ENCODE measurements at regions not wholly inside any gene's neighbourhood (a gene's known extent, or its start where the extent isn't known, plus 50 kb on each side); places are given as distances from the start of the nearest gene placed in this dataset.
A peak's percentile ranks its signal among the peaks of the same experiment; 100 is the strongest.
"Not testable (repeated sequence)": the region's sequence is repeated elsewhere in the genome, so short reads cannot be mapped to it uniquely, and the experiment has no call there.

DNA sequence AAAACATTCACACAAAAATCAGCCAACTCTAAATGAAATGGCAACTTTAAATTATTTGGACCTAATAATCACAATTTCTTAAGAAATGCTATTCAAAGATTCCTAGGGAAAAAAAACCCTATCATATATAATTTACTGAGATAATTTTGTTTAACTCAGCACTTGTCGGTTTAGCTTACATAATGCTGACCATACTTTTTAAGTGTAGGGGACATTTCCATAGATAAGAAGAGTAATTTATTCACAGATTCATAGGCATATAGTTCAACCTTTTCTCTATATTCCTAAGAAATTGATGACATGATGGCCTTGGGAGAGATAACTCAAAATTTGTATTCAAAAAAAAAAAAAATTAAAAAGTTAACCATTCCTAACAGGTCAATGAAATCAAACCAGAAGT, 260.8 kb upstream of the PGRMC2 start:
- H3K4me1 ChIP-seq (ENCODE audit: control insufficient read depth, insufficient read depth, low read length): peaks cover 2% of the 10 kb centered on the region

DNA sequence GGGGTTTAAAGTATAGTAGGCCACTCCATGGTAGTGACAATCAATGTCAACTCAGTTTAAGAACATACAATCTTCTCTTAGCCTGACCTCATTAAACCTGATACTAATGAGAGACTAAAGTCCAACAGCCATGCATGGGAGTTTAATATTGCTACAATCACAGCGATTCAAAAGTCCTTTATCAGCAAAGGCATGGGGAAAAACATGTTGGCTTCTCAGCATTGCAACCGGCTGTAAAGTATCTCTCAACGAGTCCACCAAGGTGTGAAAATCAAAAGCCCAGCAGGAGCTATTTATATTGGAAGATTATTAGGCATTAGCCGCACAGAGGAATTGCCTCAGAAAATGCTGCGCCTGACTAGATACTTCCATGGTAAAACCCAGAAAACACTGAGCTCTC, 256.7 kb upstream of the PGRMC2 start:
- 57% methylated on average over 5 of the region's 5 CpGs for WGBS
- DNase-seq: no peak
- no peak overlapping the region for H3K27ac ChIP-seq (ENCODE audit: low read length)
- H3K4me3 ChIP-seq (ENCODE audit: low read length): no peak overlapping the region
- intact Hi-C loops (cut with DNase I): no loop called here
- no peaks in the 10 kb centered on the region for H3K27me3 ChIP-seq (ENCODE audit: control insufficient read depth, insufficient read depth)
- H3K9me3 ChIP-seq (ENCODE audit: control insufficient read depth, low read length): no peaks in the 10 kb centered on the region
- peaks cover 2% of the 10 kb centered on the region for H3K4me1 ChIP-seq (ENCODE audit: control insufficient read depth, insufficient read depth, low read length)
- peak in 1 of 2 donors; percentile 52 for ATAC-seq

More for the DNA sequence above, 260.8 kb upstream of the PGRMC2 start:
- Histone ChIP-seq H3K9me3 (ENCODE audit: control insufficient read depth, low read length) (no peaks in the 10 kb centered on the region), H3K4me3 (ENCODE audit: low read length) (no peak overlapping the region), H3K27me3 (ENCODE audit: control insufficient read depth, insufficient read depth) (no peaks in the 10 kb centered on the region), H3K27ac (ENCODE audit: low read length) (no peak overlapping the region)
- 97% methylated on average over 1 of the region's 1 CpG for WGBS
- ATAC-seq (no peak), DNase-seq (no peak)
- intact Hi-C loops (cut with DNase I): no loop called here

DNA sequence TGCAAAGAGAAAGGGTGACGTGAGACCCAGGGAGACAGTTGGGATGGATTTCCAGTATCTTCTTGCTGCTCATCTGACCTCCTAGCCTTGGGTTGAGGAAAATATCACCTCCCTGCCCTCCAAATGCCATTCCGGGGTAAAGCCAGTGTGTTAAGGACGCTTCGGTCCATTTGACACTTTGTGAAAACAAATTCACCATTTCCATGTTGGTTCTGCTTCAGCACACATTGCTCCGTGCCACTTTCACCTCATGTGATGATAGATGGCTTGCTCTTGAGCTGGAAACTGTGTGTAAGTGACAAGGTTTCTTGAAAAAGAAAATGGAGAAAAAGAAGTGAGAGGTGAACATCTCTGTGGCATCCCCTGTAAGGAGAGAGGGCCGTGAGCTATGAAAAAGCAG, 256.1 kb upstream of the PGRMC2 start:
- DNase-seq (no peak), ATAC-seq (no peak)
- intact Hi-C loops (cut with DNase I): no loop called here
- H3K27me3 ChIP-seq (ENCODE audit: control insufficient read depth, insufficient read depth): no peaks in the 10 kb centered on the region
- no peak overlapping the region for H3K4me3 ChIP-seq (ENCODE audit: low read length)
- no peaks in the 10 kb centered on the region for H3K9me3 ChIP-seq (ENCODE audit: control insufficient read depth, low read length)
- WGBS: 88% methylated on average over 6 of the region's 6 CpGs
- H3K4me1 ChIP-seq (ENCODE audit: control insufficient read depth, insufficient read depth, low read length): peaks cover 2% of the 10 kb centered on the region
- H3K27ac ChIP-seq (ENCODE audit: low read length): no peak overlapping the region

DNA sequence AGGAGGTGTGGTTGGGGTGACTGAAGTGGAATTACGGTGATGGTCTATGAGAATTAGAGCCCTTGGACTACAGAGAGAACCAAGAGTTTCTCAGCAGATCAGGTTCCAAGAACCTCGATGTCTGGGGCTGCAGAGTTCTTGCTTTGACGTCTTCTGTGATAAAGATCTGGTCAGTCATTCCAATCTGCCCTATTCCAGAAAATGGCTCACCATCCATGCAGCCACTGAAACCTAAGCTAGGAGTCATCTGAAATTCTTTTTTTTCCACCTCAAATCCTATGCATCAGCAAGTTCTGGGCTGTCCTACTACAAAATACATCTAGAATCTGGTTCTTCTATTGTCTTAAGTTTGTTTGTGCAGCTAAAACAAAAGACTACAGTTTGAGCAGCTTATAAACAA, 254.4 kb upstream of the PGRMC2 start:
- WGBS: 80% methylated on average over 3 of the region's 3 CpGs
- no peak overlapping the region for H3K4me3 ChIP-seq (ENCODE audit: low read length)
- no peak overlapping the region for H3K27ac ChIP-seq (ENCODE audit: low read length)
- DNase-seq (no peak), ATAC-seq (no peak)
- intact Hi-C loops (cut with DNase I): no loop called here
- H3K4me1 ChIP-seq (ENCODE audit: control insufficient read depth, insufficient read depth, low read length): peaks cover 3% of the 10 kb centered on the region
- H3K27me3 ChIP-seq (ENCODE audit: control insufficient read depth, insufficient read depth): no peaks in the 10 kb centered on the region
- no peaks in the 10 kb centered on the region for H3K9me3 ChIP-seq (ENCODE audit: control insufficient read depth, low read length)

DNA sequence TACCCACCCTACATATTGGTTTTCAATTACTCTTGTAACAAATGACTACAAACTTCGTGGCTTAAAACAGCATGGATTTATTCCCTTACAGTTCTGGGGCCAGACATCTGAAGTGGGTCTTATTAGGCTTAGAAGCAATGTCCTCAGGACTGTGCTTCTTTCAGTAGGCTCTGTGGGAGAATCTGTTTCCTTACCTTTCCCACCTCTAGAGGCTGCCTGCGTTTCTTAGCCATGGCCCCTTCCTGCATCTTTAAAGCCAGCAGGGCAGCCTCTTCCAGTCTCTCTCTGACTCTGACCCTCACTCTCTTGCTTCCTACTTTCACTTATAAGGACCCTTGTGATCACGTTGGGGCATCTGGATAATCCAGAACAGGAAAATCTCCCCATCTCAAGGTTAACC, 252.5 kb upstream of the PGRMC2 start:
- intact Hi-C loops (cut with DNase I): no loop called here
- peaks cover 4% of the 10 kb centered on the region for H3K4me1 ChIP-seq (ENCODE audit: control insufficient read depth, insufficient read depth, low read length)
- WGBS: 83% methylated on average over 3 of the region's 3 CpGs
- no peaks in the 10 kb centered on the region for H3K27me3 ChIP-seq (ENCODE audit: control insufficient read depth, insufficient read depth)
- H3K27ac ChIP-seq (ENCODE audit: low read length): no peak overlapping the region
- no peaks in the 10 kb centered on the region for H3K9me3 ChIP-seq (ENCODE audit: control insufficient read depth, low read length)
- no peak for DNase-seq
- ATAC-seq: no peak
- no peak overlapping the region for H3K4me3 ChIP-seq (ENCODE audit: low read length)

DNA sequence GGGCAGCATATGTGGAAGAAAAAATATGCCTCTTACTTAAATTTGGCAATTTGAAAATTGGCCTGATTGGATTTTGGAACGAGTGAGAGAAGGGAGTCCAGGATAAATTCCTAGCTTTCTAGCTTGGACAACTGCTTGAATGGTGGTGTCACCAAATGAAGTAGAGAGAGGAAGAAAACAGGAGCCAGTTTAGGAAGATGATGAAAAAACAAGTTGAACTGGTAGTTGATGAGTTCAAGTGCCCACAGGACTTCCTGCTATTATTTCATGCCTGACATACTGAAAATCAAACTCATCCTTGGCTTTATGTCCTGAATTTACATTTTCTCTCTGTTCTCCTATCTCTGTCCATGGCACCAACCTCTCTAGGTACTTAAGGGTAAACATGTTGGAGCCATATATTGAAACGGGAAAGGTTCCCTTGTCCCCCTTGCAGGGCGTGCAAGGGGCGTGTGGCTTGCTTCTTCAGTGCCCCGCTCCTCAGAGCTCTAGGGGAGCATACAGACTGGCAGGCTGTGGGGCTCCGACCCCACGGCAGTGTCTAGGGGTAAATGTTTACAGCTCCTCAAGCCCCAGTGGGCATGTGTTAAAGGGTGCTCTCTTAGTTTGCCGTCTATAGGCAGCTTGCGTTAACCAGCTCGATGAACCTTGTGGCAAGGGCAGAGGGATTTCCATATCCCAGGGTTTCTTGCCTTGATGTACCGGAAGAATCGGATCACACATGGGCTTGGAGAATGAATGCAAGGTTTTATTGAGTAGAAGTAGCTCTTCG, 250.7 kb upstream of the PGRMC2 start:
- H3K27ac ChIP-seq (ENCODE audit: low read length): no peak overlapping the region
- DNase-seq (no peak), ATAC-seq (peak; percentile 26 to 38)
- 91% methylated on average over 13 of the region's 13 CpGs for WGBS
- intact Hi-C loops (cut with DNase I): no loop called here
- H3K27me3 ChIP-seq (ENCODE audit: control insufficient read depth, insufficient read depth): no peaks in the 10 kb centered on the region
- H3K4me3 ChIP-seq (ENCODE audit: low read length): no peak overlapping the region
- H3K9me3 ChIP-seq (ENCODE audit: control insufficient read depth, low read length): no peaks in the 10 kb centered on the region
- H3K4me1 ChIP-seq (ENCODE audit: control insufficient read depth, insufficient read depth, low read length): peaks cover 2% of the 10 kb centered on the region

DNA sequence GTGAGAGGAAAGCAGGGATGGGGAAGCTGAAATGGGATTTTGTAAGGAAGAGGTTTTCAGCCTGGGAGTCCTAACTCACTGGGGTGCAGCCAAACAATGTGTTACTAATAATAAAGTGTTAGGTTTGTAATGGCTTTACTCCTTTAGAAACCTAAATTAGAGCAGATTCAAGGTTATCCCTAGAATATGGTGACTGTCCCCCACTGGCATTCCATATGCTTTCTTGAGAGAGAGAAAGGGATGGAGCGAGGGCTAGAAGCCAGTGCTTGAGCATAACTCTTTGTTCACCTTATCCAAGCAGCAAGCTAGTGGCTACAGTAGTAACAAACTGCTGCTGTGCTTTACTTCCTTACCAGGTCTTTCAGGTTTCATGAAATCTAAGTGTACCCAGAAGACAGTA, 249.1 kb upstream of the PGRMC2 start:
- Histone ChIP-seq H3K27me3 (ENCODE audit: control insufficient read depth, insufficient read depth) (no peaks in the 10 kb centered on the region), H3K4me3 (ENCODE audit: low read length) (no peak overlapping the region), H3K9me3 (ENCODE audit: control insufficient read depth, low read length) (no peaks in the 10 kb centered on the region), H3K27ac (ENCODE audit: low read length) (no peak overlapping the region), H3K4me1 (ENCODE audit: control insufficient read depth, insufficient read depth, low read length) (peaks cover 2% of the 10 kb centered on the region)
- no peak for DNase-seq
- intact Hi-C loops (cut with DNase I): no loop called here
- ATAC-seq: no peak
- 70% methylated on average over 1 of the region's 1 CpG for WGBS

DNA sequence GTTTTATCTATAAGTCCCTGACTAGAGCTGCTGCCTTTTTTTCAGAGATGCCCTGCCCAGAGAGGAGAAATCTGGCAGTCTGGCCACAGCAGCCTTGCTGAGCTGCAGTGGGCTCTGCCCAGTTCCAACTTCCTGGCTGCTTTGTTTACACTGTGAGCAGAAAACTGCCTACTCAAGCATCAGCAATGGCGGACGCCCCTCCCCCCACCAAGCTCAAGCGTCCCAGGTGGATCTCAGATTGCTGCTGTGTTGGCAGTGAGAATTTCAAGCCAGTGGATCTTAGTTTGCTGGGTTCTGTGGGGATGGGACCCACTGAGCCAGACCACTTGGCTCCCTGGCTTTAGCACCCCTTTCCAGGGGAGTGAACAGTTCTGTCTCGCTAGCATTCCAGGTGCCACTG, 247.9 kb upstream of the PGRMC2 start:
- H3K4me1 ChIP-seq (ENCODE audit: control insufficient read depth, insufficient read depth, low read length); H3K9me3 ChIP-seq (ENCODE audit: control insufficient read depth, low read length); H3K27me3 ChIP-seq (ENCODE audit: control insufficient read depth, insufficient read depth); H3K4me3 ChIP-seq (ENCODE audit: low read length); ATAC-seq; DNase-seq; intact Hi-C loops (cut with DNase I); H3K27ac ChIP-seq (ENCODE audit: low read length): not testable (repeated sequence)
- 75% methylated on average over 4 of the region's 4 CpGs for WGBS

DNA sequence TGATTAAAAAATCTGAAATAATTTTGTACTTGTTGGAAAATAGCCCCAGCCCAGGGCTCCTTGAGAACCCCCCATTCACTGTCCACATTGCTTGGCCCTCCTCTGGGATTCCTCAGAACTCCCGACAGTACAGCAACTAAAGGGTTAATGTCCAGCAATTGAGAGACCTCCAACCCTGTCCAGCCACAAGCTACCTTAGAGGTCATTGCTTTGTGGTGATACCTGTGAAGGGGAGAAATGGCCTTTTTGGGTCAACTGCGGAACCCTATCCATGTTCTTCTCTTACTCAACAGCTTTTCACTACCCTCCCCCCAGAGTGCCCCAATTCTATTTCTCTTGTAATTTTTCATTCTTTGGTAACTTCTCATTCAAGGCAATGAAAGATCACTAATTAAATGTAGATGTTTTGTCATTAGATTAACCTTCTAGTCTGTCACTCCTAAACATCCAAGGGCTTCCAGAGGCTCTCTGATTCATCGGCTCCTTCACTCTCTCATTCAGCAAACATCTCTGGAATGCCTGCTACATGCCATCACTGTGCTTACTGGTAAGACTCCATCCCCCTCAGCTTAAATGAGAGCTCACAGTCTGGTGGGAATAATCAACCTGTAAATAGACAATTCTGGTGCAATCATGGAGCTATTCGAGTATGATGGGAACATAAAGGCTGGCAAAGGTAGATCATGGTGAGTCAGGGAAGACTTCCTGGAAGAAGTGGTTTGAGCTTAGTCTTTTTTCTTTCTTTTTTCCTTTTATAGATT, 241.4 kb upstream of the PGRMC2 start:
- Histone ChIP-seq H3K27me3 (ENCODE audit: control insufficient read depth, insufficient read depth) (no peaks in the 10 kb centered on the region), H3K27ac (ENCODE audit: low read length) (peak overlapping the region; percentile 82), H3K4me1 (ENCODE audit: control insufficient read depth, insufficient read depth, low read length) (peaks cover 3% of the 10 kb centered on the region), H3K4me3 (ENCODE audit: low read length) (no peak overlapping the region), H3K9me3 (ENCODE audit: control insufficient read depth, low read length) (no peaks in the 10 kb centered on the region)
- no peak for DNase-seq
- WGBS: 63% methylated on average over 4 of the region's 4 CpGs
- ATAC-seq: peak; percentile 86 to 93
- intact Hi-C loops (cut with DNase I): no loop called here

DNA sequence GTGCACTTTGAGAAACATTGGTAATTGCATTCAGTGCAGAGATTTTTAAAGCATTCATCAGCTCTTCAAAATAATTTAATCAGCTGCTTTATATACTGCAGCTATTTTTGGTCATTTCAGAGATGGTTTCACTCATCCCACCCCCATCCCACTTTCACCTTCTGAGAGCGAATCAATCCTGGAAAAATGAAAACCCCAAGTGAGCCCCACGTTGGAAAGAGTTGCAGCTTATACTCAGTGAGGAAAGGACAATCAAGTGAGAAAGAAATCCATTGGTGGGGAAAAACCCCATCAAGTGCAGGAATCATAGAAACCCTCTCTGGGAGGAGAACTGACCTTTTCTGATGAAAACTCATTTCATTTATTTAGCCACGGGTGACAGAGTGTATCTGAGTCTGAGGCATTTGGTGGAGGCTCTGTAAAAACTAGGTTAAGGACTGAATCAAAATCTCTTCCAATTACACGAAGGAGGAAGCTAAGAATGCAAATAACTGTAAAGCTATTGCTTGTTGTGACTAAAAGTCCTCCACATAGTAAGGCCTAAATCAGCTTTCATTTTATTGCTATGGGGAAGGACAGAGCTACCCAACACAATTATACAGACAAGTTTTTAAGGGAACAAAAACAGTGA, 240.4 kb upstream of the PGRMC2 start:
- no peaks in the 10 kb centered on the region for H3K9me3 ChIP-seq (ENCODE audit: control insufficient read depth, low read length)
- peak overlapping the region; percentile 64 for H3K27ac ChIP-seq (ENCODE audit: low read length)
- peaks cover 3% of the 10 kb centered on the region for H3K4me1 ChIP-seq (ENCODE audit: control insufficient read depth, insufficient read depth, low read length)
- ATAC-seq: no peak
- intact Hi-C loops (cut with DNase I): no loop called here
- H3K4me3 ChIP-seq (ENCODE audit: low read length): no peak overlapping the region
- WGBS: 46% methylated on average over 4 of the region's 4 CpGs
- H3K27me3 ChIP-seq (ENCODE audit: control insufficient read depth, insufficient read depth): no peaks in the 10 kb centered on the region
- DNase-seq: no peak

DNA sequence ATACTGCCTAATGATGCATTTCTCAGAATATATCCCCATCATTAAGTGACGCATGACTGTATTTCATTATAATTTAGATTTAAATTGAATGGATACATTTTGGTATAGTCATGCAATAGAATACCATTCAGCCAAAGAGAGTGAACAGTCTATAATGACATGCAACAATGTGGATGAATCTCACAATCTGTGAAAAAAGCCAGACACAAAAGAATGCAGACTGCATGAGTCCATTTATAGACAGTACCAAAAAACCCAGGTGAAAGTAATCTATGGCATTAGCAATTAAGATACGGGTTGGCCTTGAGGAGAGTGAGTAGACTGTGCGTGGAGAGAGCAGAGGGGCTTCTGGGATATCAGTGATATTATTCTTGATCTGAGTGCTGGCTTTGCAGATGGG, 239.7 kb upstream of the PGRMC2 start:
- H3K4me1 ChIP-seq (ENCODE audit: control insufficient read depth, insufficient read depth, low read length): peaks cover 3% of the 10 kb centered on the region
- no peak for DNase-seq
- WGBS: 91% methylated on average over 3 of the region's 3 CpGs
- no peak overlapping the region for H3K4me3 ChIP-seq (ENCODE audit: low read length)
- H3K27me3 ChIP-seq (ENCODE audit: control insufficient read depth, insufficient read depth): no peaks in the 10 kb centered on the region
- H3K9me3 ChIP-seq (ENCODE audit: control insufficient read depth, low read length): no peaks in the 10 kb centered on the region
- intact Hi-C loops (cut with DNase I): no loop called here
- H3K27ac ChIP-seq (ENCODE audit: low read length): no peak overlapping the region
- ATAC-seq: no peak

All from right cardiac atrium (tissue), 5 donors.